HFF-Myc (cell line): ENCODE measurements at regions not wholly inside any gene's neighbourhood (a gene's known extent, or its start where the extent isn't known, plus 50 kb on each side); places are given as distances from the start of the nearest gene placed in this dataset.

Source experiments
- DNase-seq: peaks from one replicate; pipeline ENCODE4 v3.0.0-alpha.2; 2011; ENCODE audit warnings: low read depth; ENCODE audit errors: extremely low read depth
- H3K4me3 ChIP-seq: replicated peaks from 2 replicates; pipeline ENCODE4 v1.5.1; 2011; ENCODE audit warnings: low read depth, mild to moderate bottlenecking, control low read depth, low read length
- CTCF ChIP-seq: IDR thresholded peaks from 2 replicates; pipeline ENCODE4 v1.5.1; 2012; ENCODE audit warnings: mild to moderate bottlenecking, low read depth, low read length, control low read depth; ENCODE audit errors: missing control alignments

DNA sequence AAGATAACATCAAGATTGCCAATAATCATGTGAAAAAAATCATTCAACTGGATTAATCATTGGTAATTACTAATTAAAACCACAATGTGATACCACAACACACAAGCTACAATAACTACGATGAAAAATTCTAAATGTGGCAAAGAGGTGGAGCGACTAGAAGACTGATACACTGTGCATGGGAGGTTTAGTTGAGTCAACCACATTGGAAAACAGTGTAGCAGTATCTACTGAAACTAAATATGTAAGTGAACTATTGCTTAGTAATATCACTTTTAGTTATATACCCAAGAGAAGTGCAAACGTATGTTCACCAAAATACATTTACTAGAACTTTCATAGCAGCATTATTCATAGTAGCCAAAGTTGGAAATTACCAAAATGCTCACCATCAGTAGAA, 359.9 kb downstream of the ETS1 start:
- TF ChIP-seq CTCF, result no peak
- H3K4me3 ChIP-seq, result no peak overlapping the region
- no peak for DNase-seq

DNA sequence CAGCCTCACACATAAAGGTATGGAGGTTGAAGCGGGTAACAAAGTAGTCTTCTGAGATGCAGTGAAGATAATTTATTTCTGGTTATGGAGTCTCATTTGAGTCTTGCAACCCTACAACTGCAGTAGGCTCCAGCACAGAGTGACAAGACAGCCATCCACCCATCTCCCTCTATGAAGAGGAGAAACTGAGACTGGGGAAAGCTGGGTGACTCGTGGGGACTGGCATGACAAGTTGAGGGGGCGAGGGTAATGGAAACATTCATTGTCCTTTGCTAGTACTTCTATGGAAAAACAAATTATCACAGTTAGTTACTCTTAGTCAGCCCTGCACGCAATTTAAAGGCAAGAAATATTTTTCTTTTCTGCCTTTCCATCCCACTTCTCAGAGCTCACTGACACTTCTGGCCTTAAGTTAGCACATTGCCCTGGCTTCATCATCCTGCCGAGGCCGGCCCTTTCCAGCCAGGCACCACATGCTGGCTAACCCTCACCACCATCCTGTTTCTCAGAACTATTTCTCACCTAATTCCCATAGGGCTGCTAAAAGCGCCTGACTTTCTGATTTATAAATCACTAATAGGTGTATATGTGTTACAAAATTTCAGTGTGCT, 361.1 kb downstream of the ETS1 start:
- no peak for DNase-seq
- no peak for TF ChIP-seq CTCF

GRCh38 chr11:128222245-128222884, 365.0 kb downstream of the ETS1 start:
- H3K4me3 ChIP-seq, result no peak overlapping the region
- no peak for DNase-seq
- TF ChIP-seq CTCF, result no peak

More for the DNA sequence above, 361.1 kb downstream of the ETS1 start:
- H3K4me3 ChIP-seq, result no peak overlapping the region

GRCh38 chr11:128219731-128220120, 367.6 kb downstream of the ETS1 start:
- TF ChIP-seq CTCF, result no peak
- no peak for DNase-seq
- no peak overlapping the region for H3K4me3 ChIP-seq

DNA sequence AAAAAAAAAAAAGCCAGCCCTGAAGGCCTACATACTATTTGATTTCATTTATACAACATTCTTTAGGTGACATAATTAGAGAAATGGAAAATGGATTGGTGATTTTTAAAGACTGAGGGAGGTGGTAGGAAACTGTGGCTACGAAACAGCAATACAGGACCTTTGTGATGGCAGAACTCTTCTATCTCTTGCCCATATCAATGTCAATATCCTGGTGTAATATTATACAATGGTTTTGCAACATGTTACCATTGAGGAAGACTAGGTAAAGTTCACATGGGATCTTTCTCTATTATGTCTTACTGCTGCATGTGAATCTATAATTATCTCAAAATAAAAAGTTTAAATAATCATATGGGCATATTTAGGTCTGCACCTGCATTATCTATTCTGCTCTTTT, 371.2 kb downstream of the ETS1 start:
- TF ChIP-seq CTCF, result no peak
- no peak overlapping the region for H3K4me3 ChIP-seq
- no peak for DNase-seq

DNA sequence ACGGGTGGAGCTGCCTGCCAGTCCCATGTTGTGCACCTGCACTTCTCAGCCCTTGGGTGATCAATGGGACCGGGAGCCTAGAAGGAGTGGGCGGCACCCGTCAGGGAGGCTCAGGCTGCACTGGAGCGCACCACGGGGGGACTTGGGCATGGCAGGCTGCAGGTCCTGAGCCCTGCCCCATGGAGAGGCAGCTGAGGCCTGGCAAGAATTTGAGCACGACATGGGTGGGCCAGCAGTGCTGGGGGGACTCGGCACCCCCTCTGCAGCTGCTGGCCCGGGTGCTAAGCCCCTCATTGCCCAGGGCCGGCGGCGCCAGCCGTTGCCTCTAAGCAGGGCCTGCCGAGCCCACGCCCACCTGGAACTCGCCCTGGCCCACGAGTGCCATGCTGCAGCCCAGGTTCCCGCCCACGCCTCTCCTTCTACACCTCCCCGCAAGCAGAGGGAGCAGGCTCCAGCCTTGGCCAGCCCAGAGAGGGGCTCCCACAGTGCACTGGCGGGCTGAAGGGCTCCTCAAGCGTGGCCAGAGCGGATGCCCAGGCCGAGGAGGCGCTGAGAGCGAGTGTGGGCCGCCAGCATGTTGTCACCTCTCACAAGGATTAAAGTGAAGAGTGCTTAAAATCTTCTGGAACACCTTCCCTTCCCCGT, 372.0 kb downstream of the ETS1 start:
- no peak overlapping the region for H3K4me3 ChIP-seq
- TF ChIP-seq CTCF, result no peak
- no peak for DNase-seq
